Fibroblast of lung (primary cell): ENCODE measurements at regions not wholly inside any gene's neighbourhood (a gene's known extent, or its start where the extent isn't known, plus 50 kb on each side); places are given as distances from the start of the nearest gene placed in this dataset.
"Not testable (repeated sequence)": the region's sequence is repeated elsewhere in the genome, so short reads cannot be mapped to it uniquely, and the experiment has no call there.

ENCODE experiments used
- DNase-seq, 2 donors: peaks; one replicate each; pipeline versions ENCODE4 v3.0.0 to v3.0.0-alpha.2; 2010; ENCODE audit warnings: low read depth in 2 of 2
- H2AFZ ChIP-seq: 2 replicates; pipeline ENCODE4 v1.5.1; 2012; ENCODE audit warnings: low read length, control low read depth, inconsistent platforms
- H3K27ac ChIP-seq: 2 replicates; pipeline ENCODE4 v1.5.1; 2011; ENCODE audit warnings: low read length, control low read depth; ENCODE audit not compliant: insufficient read depth
- H3K27me3 ChIP-seq: 2 replicates; pipeline ENCODE4 v1.5.1; 2011; ENCODE audit warnings: mild to moderate bottlenecking, low read length; ENCODE audit not compliant: control insufficient read depth, insufficient read depth
- H3K36me3 ChIP-seq: 2 replicates; pipeline ENCODE4 v1.5.1; 2011; ENCODE audit warnings: low read length; ENCODE audit not compliant: control insufficient read depth, insufficient read depth
- H3K4me1 ChIP-seq: 2 replicates; pipeline ENCODE4 v1.5.1; 2011; ENCODE audit warnings: low read length; ENCODE audit not compliant: control insufficient read depth, insufficient read depth; ENCODE audit errors: extremely low read depth
- H3K4me2 ChIP-seq: 2 replicates; pipeline ENCODE4 v1.5.1; 2011; ENCODE audit warnings: low read length, control low read depth; ENCODE audit not compliant: insufficient read depth; ENCODE audit errors: extremely low read depth
- H3K4me3 ChIP-seq, 4 experiments: fragments of 200-600 bp in 1 of 4; sonication (generic) in 1 of 4; replicated peaks in 1 of 4; 2 replicates each; pipeline ENCODE4 v1.5.1; 2011 to 2016; ENCODE audit warnings: low read length in 4 of 4, low read depth in 3 of 4, mild to moderate bottlenecking in 3 of 4, control low read depth in 2 of 4, inconsistent platforms in 1 of 4, mixed read lengths in 1 of 4; ENCODE audit not compliant: insufficient read depth in 1 of 4; ENCODE audit errors: control extremely low read depth in 1 of 4
- H3K79me2 ChIP-seq: 2 replicates; pipeline ENCODE4 v1.5.1; 2012; ENCODE audit warnings: mild to moderate bottlenecking, low read length, inconsistent platforms; ENCODE audit not compliant: control insufficient read depth, insufficient read depth
- H3K9ac ChIP-seq: 2 replicates; pipeline ENCODE4 v1.5.1; 2011; ENCODE audit warnings: mild to moderate bottlenecking, low read length, control low read depth; ENCODE audit not compliant: insufficient read depth
- H3K9me3 ChIP-seq: 2 replicates; pipeline ENCODE4 v1.5.1; 2012; ENCODE audit warnings: low read depth, low read length; ENCODE audit not compliant: control insufficient read depth, insufficient read depth
- H4K20me1 ChIP-seq: 2 replicates; pipeline ENCODE4 v1.5.1; 2011; ENCODE audit warnings: low read length; ENCODE audit not compliant: control insufficient read depth, insufficient read depth; ENCODE audit errors: extremely low read depth
- EZH2 ChIP-seq: IDR thresholded peaks from 2 replicates; pipeline ENCODE4 v1.5.1; 2012; ENCODE audit warnings: low read length, control low read depth, mild to moderate bottlenecking; ENCODE audit errors: missing control alignments
- TF ChIP-seq, protein P1 (sequence below), 2 donors: IDR thresholded peaks in 1 of 2; conservative IDR thresholded peaks in 1 of 2; 1 replicate in 1 of 2; 2 replicates in 1 of 2; pipeline ENCODE4 v1.5.1; 2011 to 2012; ENCODE audit warnings: low read length in 2 of 2, control low read depth in 1 of 2, inconsistent platforms in 1 of 2, low read depth in 1 of 2, mild to moderate bottlenecking in 1 of 2

- Histone ChIP-seq H3K4me3 (no peak overlapping the region), H3K36me3 (no peaks in the 10 kb centered on the region), H3K27me3 (no peaks in the 10 kb centered on the region), H3K9me3 (no peaks in the 10 kb centered on the region), H3K79me2 (no peaks in the 10 kb centered on the region), H3K27ac (no peak overlapping the region), H3K4me2 (no peak overlapping the region), H3K9ac (no peak overlapping the region), H3K4me1 (no peaks in the 10 kb centered on the region), H2AFZ (no peak overlapping the region), H4K20me1 (no peaks in the 10 kb centered on the region)
- no peak for TF ChIP-seq EZH2
- TF ChIP-seq, protein P1, sequence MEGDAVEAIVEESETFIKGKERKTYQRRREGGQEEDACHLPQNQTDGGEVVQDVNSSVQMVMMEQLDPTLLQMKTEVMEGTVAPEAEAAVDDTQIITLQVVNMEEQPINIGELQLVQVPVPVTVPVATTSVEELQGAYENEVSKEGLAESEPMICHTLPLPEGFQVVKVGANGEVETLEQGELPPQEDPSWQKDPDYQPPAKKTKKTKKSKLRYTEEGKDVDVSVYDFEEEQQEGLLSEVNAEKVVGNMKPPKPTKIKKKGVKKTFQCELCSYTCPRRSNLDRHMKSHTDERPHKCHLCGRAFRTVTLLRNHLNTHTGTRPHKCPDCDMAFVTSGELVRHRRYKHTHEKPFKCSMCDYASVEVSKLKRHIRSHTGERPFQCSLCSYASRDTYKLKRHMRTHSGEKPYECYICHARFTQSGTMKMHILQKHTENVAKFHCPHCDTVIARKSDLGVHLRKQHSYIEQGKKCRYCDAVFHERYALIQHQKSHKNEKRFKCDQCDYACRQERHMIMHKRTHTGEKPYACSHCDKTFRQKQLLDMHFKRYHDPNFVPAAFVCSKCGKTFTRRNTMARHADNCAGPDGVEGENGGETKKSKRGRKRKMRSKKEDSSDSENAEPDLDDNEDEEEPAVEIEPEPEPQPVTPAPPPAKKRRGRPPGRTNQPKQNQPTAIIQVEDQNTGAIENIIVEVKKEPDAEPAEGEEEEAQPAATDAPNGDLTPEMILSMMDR (conservative IDR thresholded peaks at IDR 0.05 in 1 of 2, IDR thresholded peaks at IDR 0.05 in 1 of 2; ENCODE audit: low read depth in 1 of 2, low read length in 2 of 2): no peak
- DNase-seq: no peak
Measured at GRCh38 chr11:89545691-89546090, 54.5 kb upstream of the NOX4 start.

DNA sequence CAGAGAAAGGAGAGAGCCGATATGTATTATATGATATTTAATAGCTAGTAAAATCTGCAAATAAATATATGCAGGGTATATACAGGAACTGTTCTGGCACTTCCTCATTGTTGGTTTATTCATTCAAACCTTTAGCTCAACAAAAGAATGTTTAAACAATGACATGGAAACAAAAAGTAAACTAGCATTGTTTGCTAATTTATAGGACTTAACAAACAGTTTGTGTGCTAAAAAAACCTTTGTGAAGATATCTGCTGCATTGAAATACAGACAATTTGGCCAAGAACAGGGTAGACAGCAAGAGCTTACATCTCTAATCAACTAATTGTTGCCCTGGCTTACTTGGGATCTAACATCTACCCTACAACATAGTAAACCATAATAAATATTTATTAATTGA lies 64.6 kb upstream of the NOX4 start:
- not testable (repeated sequence) for H3K27me3 ChIP-seq, H3K79me2 ChIP-seq, H3K9me3 ChIP-seq, H3K4me3 ChIP-seq, H3K4me2 ChIP-seq, H3K4me1 ChIP-seq, H3K36me3 ChIP-seq, H2AFZ ChIP-seq, H3K9ac ChIP-seq, DNase-seq, H4K20me1 ChIP-seq, H3K27ac ChIP-seq

- not testable (repeated sequence) for H3K9ac ChIP-seq, H4K20me1 ChIP-seq, H3K79me2 ChIP-seq, H3K9me3 ChIP-seq, H3K4me1 ChIP-seq, H3K4me3 ChIP-seq, H3K27me3 ChIP-seq, H3K36me3 ChIP-seq, H3K27ac ChIP-seq, H2AFZ ChIP-seq, DNase-seq, H3K4me2 ChIP-seq
Measured at GRCh38 chr11:89556731-89557707, 65.8 kb upstream of the NOX4 start.

DNA sequence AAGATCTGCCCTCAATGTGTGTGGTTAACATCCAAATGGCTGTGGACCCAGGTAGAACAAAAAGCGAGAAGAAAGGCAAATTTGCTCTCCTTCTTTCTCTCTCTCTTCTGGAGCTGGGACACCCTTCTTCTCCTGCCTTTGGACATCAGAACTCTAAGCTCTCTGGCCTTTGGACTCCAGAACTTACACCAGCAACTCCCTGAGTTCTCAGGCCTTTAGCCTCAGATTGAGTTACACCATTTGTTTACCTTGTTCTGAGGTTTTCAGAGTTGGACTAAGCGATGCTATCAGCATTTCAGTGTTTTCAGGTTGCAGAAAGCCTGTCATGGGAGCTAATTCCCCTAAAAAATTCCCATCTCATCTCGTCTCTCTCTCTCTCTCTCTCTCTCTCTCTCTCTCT lies 69.4 kb upstream of the NOX4 start:
- H2AFZ ChIP-seq, H3K4me3 ChIP-seq, H3K4me2 ChIP-seq, DNase-seq, H3K4me1 ChIP-seq, H3K9me3 ChIP-seq, H3K36me3 ChIP-seq, H3K9ac ChIP-seq, H3K27ac ChIP-seq, H4K20me1 ChIP-seq, H3K79me2 ChIP-seq, H3K27me3 ChIP-seq: not testable (repeated sequence)

DNA sequence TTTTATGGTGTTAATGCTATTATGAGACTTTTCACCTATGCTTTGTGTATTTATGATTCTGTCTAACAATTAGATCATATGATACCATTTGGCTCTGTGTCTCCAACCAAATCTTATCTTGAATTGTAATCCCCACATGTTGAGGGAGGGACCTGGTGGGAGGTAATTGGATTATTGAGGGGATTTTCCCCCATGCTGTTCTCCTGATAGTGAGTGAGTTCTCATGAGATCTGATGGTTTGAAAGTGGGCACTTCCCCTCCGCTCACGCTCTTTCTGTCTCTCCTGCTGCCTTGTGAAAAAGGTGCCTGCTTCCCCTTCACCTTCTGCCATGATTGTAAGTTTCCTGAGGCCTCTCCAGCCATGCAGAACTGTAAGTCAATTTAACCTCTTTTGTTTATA lies 71.6 kb upstream of the NOX4 start:
- not testable (repeated sequence) for H3K4me1 ChIP-seq, H4K20me1 ChIP-seq, H3K9ac ChIP-seq, H3K27me3 ChIP-seq, H3K79me2 ChIP-seq, H3K27ac ChIP-seq, H3K9me3 ChIP-seq, H3K36me3 ChIP-seq, H2AFZ ChIP-seq, DNase-seq, H3K4me3 ChIP-seq, H3K4me2 ChIP-seq
